ENCODE measurements at regions not wholly inside any gene's neighbourhood (a gene's known extent, or its start where the extent isn't known, plus 50 kb on each side); places are given as distances from the start of the nearest gene placed in this dataset.

DNA sequence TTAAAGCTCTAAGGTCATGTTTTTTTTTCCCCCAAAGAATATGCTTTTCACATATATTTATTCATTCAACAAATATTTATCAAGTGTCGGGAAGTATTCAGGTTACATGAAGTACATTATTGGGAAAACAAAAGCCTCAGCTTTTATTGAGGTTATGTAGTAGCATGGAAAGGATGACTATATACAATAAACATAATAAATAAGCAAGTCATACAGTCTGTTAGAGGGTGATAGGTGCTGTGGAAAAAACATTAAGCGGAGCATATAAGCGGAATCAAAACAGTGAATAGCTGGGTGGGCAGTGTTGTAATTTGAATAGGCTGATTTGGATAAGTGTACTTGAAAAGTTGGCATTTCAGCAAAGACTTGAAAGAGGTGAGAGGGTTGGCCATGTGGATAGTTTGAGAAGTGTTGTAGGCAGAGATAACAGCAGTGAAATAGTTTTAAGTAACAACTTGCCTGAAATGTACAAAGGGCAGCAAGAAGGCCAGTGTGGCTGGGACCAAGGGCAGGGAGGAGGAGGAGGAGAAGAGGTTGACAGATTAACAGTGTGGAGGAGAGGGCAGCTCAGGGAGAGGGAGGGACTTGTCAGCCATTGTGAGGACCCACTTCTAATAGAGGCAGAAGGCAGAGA, 558.7 kb downstream of the SPRY1 start:
- no peak for DNase-seq

DNA sequence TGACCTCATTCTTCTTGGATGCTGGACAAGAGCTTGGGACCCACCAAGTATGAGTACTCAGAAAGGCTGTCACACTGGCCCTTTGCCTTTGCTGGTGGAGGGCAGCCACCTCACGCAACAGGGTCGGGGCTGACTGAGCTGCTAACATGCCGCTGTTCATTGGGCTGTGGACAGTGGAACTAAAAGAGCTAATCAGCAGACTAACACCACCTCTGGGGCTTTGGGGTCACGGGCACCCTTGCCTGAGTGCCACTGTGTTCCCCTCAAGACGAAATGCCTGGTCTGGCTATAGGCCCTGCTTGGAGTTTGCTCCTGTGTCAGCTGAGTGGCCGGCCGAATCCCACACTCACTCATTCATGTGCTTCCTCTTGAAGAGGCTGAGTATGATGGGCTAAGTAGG, 559.6 kb downstream of the SPRY1 start:
- no peak for DNase-seq

DNA sequence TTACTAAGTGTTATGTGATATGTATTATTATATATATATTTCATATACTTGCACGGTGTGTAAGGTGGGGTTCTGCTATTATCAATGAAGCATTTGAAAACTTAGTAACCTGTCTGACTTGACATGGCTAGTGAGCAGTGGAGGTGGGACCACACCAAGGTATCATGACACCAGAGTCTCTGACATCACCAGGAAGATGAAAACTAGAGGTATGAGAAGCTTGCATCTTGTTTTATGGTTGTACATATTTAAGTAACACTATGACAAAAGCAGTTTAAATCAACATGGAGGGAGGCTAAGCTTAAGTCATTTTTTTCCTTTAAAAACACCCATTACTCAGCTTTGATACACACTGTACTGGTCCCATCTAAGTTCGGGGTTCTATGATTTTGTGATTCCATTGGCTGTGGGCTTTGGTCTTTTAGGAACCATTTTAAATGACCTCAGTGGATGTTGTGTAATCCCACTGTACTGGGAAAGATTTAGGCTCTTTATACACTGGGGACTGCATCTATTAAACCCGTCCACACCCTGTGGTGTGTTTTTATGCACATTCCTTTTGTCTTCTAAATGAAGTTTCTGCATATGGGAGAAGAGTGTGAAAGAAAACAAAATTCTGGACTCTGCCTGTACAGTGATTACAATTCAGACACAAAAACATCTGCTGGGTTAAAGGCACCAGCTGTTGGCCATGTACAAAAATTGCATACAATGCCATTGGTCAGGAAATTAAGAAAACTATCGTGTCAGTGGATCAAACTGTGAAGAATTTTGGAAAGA, 570.6 kb downstream of the SPRY1 start:
- DNase-seq, result no peak

DNA sequence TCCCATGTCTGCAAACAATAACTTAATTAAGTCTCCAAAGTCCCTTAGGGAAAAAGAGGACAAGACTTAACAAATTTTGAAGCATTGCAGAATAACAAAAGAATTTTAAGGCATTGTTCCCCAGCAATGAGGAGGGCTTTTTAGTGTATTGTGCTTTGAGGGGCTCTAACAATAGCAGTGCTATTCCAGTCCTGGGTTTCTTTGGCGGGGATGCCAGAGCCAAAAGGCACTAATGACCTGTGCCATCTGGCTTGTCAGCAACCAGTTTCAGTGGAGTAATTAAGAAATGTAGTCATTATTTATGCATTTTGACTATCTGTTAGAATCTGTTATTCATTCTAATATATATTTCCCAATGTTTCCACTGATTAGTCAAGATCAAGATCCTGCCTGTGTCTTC, 575.4 kb downstream of the SPRY1 start:
- no peak for DNase-seq

DNA sequence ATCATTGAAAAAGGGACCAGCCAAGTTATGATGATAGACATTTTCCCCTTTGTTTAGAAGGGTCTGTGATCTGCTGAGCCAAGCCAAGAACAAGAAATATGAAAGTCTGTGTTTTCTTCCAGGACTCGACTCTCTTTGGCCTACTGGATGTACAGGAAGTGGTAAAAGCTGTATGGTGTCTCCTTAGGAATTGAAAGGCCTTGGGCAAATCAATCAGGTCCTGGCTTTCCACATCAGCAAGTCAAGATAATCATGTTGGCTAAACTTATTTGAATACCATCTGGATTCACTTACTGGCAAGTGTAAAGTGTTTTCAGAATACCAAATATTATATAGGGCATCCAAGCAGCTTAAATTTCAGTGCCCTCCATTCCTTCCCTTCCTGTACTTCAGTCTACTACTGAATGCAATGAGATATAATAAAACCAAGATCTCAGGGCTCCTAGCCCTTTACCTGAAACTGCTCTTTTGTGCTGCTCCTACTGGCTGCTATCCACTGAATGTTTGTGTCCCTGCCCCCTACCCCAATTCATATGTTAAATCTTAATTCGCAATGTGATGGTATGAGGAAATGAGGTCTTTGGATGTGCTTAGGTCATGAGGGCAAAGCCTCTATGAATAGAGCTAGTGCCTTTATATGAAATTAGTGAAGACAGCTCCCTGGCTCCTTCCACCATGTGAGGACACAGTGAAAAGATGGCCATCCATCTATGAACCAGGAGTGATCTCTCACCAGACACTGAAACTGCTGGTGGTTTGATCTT, 578.0 kb downstream of the SPRY1 start:
- DNase-seq, result no peak

DNA sequence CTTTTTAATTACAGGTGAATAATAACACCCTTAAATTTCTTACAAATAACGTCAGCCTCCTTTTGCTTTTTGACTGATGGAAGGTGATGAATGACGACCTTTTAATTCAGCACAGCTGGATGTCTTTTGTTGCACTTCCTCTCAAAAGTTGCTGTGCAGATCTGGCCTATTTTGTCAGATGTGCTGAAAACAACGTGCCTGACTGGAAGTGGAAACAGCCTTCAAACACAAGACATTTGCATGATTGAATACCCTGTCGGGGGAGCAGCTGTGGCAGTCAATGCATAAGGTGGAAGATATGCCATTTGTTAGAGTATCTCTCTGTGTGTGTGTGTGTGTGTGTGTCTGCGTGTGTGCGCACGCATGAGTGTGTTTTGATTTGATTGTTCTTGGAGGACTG, 579.7 kb downstream of the SPRY1 start:
- DNase-seq, result no peak

DNA sequence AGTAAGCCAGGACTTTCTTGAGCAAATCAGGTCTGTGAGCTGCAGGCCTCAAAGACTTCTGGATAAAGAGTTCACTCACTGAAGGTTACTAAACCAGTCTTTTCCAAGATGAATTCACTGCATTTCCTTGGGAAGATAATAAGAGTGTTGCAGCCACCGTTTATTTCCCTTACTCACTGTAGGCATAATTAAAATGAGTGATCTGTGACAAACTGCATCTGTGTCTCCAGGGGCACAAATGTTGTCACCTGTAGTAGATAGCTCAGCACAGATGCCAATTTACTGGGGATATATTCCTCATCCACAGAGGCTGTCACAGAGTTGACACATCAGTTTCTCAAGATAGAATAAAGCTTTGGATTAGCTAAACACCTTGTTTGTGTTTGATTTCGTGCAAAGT, 580.2 kb downstream of the SPRY1 start:
- no peak for DNase-seq

DNA sequence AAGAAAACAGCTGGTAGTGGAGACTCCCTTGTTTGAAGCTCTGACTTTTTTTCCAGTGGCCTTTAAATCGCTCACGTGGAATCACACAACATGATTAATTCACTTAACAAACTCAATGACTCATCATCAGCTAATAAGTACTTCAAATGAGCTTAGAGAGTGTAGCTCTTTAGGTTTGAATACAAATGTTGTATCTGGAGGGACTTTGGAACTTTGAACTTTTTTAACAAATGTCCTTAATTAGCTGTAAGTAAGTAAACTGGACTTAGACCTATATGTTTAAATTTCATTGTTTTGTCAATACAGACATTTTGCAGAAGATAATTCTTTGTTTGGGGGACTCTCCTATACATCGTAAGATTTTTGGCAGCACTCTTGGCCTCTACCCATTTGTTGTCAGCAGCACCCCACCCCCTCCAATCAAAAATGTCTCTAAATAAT, 581.1 kb downstream of the SPRY1 start:
- DNase-seq, result no peak

DNA sequence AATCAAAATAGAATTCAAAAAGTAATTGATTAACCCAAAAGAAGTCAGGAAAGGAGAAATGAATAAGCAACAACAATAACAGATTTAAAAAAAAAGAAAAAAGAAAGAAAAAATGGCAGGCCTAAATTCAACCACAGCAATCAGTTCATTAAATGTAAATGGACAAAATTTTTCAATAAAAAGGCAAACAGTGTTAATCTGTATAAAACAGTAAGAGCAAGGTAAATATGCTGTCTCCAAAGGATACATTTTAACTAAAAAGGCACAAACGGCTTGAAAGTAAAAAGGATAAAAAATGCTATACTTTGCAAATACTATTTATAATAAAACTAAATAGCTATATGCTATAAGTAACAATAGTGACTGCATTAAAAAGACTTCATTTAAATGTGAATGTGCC, 582.0 kb downstream of the SPRY1 start:
- no peak for DNase-seq

DNA sequence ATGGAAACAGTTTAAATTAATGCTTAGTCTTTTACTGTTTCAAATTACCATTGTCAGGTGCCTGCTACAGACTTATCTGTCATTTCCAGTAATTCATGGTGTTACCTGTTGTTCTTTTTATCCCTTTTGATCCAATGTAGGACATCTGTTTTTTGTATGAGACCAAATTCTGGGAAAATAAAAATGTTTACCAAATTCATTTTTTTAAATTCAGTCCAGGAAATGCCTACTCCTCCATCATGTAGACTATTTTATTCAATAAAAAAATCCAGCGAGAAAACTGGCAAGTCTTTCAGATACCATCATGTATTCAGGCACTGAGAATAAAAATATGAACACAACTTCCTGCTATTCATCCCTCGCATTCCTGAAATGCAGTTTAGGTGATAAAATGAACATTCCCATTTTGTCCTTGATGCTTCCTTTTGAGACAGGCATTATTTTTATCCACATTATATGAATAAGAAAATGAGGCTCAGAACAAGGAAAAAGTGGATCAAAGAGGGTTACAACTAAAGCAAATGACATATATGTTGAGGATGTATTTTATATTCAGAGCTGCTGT, 584.2 kb downstream of the SPRY1 start:
- DNase-seq, result no peak

DNA sequence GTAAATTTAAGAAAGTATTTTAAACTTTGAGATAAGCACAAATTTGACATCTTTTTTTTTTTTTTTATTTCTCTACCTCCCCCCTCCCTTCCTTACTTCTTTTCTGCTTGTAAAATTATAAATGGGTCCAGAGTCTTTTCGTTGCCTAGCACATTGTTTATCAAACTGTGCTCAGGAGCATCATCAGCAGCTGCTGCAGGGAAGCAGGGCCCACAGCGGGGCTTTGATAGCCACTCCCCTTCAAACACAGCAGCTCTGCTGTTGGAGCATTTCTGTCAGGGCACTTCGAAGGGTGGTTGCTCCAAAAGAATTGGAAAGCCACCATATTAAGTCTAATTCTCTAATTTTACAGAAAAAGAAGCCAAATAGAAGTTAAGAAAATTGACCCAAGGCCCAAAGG, 588.3 kb downstream of the SPRY1 start:
- DNase-seq, result no peak

DNA sequence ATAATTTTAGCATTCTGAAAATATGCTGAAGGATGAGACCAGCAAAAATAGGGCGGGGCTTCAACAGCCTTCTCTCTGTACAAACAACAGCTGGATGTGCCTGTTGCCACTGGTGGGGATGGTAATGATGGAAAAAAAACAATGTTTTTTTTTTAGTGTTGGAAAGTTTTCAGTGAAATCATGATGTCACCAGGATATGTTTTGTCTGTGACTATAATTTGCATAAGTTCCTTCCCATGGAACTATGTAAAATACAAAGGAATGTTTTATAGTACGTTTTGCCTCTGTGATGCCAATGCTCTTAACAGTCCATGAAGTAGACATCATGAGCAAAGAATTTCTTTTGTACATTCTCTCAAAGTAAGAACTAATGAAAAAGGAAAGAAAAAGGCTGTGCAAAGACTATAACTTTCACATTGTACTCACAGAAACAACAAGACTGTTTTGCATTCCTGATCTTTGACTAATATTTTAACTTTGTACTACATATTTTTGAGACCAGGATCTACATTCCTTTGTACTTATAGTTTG, 589.7 kb downstream of the SPRY1 start:
- no peak for DNase-seq

DNA sequence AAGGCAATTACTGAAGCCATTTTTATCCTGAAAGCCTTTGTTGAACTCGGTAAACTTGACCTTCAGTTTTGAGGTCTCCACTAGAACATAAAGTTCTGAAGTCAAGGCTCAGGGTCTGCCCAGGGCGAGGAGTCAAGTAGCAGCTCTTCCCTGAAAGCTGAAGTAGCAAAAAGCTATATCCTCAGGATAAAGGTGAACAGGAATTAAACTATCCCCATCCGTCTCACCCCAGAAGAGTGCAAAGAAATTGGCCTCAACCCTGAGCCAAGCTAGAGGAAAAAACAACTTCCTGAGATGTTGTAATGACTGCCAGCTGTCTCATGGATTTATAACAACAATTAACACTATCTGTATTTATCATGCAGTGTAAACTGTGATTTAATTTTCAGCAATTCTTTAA, 590.8 kb downstream of the SPRY1 start:
- no peak for DNase-seq

DNA sequence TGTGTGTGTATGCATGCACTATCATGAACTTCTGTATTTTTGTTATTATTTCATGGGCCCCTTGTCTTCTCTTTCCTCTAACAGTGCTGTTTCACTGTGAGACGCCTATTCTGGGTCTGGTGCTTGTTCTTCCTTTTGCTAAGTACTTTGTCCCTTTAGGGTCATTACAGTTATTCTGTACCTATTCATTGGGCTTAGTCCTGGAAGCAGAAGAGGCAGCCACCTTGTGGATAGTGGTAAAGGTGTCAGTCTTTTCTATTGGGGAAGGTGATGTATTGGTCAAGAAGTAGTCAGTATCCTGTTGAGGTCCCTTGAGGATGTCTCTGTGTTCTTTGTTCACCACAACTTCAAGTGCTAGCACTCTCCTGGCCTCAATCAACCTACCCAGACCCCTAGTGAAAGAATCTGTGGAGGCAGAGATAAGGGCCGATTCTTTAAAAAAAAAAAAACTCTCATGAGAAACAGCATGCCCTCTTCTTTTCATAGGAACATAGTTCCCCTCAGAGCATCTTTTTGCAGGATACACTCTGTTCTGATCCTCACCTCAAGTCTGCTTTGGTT, 593.8 kb downstream of the SPRY1 start:
- peak; percentile 33 for DNase-seq

DNA sequence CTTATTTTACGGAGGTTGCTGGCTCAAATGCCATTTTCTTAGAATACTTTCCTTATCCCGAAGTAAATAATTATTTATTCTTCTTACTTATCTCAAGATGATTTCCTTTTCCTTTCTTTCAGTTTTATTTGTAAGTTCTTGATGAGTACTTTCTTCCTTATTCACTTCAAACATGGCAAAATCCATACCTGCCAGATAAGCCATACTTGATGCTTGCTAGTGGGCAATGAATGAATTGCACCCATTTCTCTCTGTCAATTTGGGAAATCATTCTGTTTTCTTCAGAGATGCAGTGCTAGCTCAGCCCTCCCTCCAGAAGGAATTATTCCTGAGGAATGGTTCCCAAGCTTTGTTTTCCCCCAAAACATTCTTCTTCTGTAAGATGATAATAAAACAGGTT, 598.3 kb downstream of the SPRY1 start:
- DNase-seq, result peak; percentile 13

DNA sequence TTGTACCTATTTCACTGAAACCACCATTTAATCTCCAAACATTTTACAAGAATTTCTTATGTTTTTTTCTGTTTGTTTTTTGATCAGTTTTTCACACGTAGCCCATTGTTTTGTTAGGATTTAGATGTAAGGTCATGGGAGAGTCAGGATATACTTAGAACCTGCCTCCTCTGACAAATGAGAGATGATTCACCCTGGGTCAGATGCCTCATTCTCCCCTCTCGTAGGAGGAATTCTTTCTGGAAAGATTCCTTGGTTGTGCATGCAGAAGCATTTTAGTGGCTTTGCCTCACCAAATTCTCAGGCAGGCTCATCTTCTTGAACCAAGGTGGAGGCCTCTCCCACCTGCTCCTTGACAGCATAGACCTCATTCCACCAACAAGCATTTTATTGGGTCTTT, 599.3 kb downstream of the SPRY1 start:
- DNase-seq, result no peak

DNA sequence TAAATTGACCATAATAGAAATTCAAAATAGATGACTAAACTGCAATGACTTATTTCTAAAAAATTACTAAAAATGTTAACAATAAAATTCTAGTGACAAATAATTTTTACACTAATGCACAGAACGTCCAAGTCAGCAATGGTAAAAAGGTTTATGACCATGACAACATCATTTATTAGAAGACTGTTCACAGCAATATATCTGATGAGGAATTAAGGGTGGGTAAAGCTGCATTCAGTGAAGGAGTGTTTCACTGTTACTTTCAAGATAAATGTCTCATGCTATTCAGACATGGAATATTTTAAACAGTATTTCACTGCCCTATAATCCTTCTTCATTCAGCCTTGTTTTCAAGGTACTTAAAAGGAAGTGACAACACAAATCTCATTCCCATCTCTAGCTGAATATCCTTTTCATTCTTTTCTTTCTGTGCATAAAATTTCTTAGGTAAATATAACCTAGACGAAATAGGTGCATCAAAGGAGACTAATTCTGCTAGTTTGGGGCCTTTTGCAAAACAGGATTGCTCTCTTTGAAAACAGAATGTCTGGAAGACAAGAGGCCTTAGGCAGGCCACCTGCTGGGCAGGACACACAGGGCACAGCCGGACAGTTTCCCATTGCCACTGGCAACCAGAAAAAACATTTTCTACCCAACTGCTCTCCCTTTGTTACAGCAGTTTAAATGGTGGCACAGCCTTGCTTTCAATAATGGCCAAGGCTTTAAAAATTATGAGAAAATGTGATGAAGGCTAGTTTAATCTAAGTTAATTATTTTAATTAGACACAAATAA, 600.3 kb downstream of the SPRY1 start:
- DNase-seq, result no peak

DNA sequence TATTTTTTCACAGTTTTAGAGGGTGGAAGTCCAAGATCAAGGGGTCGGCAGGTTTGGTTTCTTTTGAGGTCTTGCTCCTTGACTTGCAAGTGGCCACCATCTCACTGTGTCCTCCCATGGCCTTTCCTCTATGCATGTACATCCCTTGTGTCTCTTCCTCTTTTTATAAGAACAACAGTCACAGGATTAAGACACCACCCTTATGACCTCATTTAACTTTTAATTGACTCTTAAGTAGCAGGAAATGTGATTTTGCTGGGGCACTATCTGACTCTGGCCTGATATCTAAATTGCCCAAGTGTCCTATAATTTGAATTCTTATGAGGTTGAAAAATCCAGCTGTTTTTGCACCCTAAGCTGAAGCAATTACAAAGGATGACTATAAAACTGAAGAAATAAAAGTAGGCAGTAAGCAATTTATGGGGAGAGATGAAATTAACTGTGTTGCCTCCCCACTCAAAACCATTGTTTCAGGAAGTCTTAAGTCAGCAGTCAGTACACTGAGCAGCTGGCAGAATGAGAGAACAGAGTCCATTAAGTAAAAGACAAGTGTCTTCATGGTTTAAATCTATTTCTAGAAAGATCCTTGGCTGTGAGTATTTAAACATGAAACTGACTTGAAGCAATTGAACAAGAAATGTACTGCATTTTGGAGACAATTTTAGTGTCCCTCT, 601.3 kb downstream of the SPRY1 start:
- DNase-seq, result peak; percentile 75

DNA sequence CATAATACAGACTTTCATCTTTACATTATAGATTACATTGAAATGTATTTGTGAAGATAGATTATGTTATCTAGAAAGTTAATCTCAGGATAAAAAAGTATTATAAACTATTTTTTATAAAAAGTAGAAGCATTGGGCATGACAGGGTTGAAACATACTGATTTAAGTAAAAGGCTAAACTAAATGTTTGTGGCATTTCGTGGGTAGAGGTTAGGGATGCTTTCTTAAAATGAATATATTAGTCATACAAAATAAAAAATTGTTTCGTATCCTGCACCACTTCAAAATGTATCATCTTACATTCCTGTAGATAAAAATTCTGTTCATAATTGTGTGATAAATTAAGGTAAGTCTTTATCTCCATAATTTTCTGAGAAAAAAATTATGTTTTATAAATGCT, 603.6 kb downstream of the SPRY1 start:
- DNase-seq, result no peak

DNA sequence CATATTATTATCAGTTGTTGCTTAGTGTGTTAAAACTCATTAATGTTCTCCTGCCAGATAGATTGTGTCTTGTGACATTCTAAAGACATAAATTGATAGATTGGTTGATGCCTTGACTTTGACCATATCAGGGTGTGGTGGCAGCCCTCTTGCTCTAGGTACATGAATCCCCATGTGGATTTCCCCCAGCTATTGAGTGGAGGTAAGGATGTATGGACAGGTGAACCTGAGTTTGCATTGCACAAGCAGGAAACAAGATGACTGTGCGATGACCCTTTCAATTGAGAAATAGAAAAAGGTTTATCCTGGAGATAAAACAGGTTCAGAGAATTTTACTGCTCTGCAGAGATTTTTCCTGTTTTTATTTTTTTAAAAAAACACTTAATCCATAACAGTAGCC, 619.2 kb downstream of the SPRY1 start:
- DNase-seq, result no peak

DNA sequence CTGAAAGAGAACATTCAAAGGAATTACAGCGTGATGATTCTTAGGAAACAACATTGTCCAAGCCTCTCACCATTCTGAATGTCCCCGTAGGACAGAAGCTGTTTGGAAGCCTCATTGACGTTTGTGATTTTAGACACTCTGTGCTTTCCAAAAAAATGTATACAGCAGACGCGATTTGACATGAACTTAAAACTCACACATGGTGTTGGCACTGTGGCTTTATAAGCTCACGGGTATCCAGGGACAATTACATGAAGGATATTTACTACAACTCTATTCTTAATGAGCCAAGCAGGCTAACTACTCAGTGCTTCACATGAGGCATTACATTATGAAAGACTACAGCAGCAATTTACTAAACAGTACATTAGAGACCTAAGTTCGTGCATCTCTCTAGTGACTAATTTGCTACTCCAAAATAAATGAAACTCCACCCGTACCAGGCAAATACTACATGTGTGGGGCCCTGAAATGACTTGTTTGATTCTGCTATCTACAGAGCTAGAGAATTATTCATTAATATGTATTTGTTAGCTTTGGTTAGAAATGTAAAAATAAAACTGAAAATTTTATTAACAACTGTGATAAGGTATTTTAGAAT, 620.7 kb downstream of the SPRY1 start:
- DNase-seq, result no peak
